NCI-H1417 treated with DMSO at 0.1 percent for 48 hours (cell line): ENCODE measurements at regions not wholly inside any gene's neighbourhood (a gene's known extent, or its start where the extent isn't known, plus 50 kb on each side); places are given as distances from the start of the nearest gene placed in this dataset.
"Not testable (repeated sequence)": the region's sequence is repeated elsewhere in the genome, so short reads cannot be mapped to it uniquely, and the experiment has no call there.

Experiments
- DNase-seq: peaks from one replicate; lab custom pipeline; 2025; lab: John Stamatoyannopoulos, UW

DNA sequence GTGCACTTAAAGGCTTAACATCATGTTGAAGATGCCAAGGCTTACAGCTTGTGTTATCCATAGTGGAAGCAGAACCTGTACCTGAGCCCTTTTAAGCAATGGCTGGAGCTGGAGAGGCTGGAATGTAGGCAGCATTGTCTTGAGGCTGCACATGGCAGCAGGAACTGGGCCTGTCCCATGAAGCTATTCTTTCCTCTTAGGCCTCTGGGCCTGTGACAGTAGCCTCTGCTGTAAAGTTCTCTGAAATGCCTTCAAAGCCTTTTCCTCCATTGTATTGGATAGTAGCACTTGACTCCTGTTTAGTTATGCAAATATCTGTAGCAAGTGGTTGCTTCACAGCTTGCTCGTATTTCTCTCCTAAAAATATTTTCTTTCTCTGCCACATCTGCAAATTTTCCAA, 127.4 kb upstream of the ANO5 start:
- DNase-seq = no peak

DNA sequence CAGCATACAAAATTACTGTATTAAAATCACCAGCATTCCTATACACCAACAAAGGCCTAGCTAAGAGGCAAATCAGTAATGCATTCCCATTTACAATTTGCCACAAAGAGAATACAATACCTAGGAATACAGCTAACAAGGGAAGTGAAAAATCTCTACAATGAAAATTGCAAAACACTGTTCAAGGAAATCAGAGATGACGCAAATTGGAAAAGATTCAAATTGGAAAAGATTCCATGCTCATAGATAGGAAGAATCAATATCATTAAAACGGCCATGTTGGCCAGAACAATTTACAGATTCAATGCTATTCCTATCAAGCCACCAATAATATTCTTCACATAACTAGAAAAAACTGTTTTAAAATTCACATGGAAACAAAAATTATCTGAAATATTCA, 123.0 kb upstream of the ANO5 start:
- DNase-seq = no peak

DNA sequence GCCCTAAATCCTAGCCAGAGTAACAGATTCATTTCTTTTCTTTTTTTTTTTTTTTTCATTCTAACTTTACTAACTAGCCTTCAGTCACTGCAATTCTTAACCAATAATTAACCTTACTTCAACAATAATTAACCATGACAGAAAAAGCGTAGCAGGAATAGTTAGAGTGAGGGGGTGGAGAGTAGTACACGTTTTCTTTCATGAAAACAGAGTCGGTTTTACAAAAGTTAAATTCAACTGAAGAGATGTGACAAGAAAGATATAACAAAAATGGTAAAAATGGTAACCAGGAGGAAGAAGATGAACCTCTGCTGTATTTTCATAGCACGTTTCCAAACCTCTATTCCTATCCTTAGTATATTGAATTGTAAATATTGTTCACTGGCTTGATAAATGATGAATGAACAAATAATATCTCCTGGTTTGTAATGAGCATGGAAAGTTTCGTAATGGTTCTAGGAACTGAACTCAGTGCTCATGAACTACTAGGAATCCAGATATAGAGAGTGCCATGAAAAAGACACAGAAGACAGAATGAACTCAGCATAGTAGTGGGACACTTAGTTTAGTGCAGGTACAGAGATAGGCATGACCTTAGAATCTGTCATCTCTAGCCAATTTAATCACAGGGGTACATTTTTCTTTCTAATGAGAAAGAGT, 116.5 kb upstream of the ANO5 start:
- no peak for DNase-seq

DNA sequence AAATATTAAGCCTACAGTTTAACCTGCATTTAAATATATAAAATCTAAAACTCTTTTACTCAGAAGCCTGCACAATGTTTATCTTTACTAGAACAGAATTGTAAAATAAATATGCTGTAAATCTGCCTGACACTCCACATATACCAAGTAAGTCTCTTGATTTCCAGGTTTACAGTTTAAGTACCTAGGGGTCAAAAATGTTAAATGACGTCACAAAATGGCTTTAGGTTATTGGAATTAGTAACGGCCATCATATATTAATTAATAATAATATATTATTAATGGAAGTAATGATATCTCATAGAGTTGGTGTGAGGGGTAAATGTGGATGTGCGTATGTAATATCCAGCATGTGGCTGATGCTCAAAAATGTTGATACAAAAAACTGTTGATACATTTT, 114.8 kb upstream of the ANO5 start:
- DNase-seq = no peak

DNA sequence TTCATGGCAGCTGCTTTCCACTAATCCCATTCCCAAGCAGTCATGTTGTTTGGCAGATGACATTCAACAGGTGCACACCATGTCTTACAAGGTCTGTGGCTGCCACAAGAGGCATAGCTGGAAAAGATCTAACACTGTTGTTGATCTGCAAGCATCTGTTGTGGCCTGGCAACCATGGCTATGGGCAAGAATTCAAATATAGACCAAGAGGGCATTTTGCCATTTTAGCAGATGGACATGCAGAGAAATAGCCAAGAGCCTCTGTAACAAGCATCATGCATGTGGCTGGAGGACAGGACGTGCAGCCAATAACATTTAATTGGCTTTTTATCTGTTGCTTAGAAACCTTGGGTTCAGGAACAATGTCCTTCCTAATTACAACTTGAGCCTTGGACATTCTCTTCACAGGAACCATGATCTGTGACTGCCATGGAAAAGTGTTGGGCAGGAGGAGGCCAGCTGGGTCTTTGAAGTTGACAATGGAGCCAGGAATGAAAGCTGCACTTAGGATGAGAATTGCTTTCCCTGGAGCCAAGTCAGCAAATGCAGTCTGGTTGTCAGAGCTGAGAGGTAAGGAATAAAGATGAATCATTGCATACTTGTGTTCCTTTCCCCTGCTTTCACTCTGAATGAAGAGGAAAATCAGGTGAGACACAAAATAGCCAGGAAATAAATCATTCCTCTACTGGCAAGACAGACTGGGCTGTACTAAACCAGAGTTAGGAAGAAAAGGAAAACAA, 113.6 kb upstream of the ANO5 start:
- DNase-seq = no peak

DNA sequence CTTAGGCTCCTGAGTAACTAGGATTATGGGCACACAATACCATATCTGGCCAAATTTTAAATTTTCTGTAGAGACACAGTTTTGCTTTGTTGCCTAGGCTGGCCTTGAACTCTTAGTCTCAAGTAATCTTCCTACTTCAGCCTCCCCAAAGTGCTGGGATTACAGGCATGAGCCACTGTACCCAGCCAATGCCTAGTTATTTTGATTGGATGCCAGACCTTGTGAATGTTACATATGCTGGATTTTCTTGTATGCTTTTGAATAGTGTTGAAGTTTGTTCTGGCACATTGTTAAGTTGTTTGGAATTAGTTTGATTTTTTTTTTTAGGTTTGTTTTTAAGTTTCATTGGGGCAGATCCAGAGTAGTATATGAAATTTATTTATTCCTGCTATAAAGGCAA, 110.7 kb upstream of the ANO5 start:
- DNase-seq = no peak

DNA sequence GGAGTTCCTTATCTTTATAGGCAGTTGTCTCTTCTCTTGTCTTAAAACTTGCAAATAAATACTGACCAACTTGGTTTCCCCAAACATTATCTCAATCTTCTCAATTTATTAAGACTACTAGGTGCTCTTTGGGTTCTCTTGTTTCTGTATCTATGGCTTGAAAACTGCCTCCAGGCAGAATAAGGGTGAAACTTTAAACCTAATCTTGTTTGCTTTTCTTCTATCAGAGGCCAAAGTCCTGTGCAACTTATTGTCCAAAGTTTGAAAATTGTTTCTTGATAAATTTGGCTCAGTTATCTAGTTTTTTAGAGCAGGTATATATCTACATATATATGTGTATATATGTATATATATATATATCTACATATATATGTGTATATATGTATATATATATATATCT, 110.1 kb upstream of the ANO5 start:
- no peak for DNase-seq

DNA sequence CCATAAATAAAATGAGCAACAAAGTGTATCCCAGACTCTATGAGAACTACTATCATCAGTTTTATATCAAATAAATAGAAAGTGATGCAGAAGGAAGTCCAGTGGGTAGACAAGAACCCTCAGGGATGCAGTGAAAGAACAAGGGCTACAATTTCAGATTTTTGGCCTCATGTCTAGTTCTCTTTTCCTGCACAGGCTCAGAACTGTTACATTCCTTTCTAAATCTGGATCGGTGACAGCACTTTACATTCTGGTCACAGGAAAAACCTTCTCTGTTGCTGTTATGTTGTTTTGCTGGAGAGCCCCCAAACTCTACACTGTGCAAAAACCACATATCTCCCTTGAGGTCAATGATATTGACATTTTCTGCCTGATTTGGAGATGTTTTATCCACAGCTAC, 108.8 kb upstream of the ANO5 start:
- DNase-seq = no peak

DNA sequence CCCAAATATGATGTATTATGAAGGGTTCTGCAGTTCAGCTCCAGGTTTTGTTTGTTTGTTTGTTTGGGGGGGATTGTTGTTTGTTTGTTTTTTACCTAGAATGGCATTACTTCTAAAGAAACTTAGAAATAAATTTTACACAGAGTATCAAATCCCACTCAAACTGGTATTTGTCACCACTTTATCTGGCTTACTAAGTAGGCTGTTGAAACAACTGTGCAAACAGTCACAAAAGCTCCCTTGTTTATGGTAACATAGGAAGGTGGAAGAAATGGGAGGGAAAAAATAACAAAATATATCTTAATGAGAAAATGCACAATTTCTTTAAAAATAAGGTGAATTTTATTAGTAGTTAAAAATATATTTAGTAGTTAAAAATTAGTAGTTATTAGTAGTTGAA, 108.3 kb upstream of the ANO5 start:
- DNase-seq = no peak

DNA sequence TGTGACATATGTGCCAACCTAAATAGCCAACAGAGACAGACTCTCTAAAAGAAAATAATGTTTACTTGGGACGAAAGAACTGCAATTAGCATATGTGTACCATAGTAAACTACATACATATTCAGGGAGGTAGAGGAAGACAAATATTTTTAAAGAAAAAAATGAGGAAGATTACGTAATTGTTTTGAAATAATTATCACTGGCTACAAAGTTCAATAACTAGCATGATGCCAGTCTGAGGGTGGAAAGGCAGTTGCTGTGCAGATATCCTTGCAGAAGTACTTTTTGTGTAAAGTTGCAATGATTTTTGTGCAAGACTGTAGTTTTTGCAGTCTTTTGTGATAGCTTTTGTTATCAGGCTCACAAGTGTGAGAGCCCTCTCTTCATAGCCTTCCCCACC, 103.3 kb upstream of the ANO5 start:
- no peak for DNase-seq

DNA sequence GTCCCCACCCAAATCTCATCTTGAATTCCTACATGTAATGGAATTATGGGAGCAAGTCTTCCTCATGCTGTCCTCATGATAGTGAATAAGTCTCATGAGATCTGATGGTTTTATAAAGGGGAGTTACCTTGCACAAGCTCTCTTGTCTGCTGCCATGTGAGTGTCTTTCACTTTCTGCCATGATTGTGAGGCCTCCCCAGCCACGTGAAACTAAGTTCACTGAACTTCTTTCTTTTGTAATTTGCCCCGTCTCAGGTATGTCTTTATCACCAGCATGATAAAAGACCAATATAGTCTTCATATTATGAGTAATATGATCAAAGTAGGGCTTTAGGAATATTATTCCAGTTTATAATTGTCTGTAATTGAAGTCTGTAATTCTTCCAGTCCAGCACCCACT, 86.3 kb upstream of the ANO5 start:
- no peak for DNase-seq

DNA sequence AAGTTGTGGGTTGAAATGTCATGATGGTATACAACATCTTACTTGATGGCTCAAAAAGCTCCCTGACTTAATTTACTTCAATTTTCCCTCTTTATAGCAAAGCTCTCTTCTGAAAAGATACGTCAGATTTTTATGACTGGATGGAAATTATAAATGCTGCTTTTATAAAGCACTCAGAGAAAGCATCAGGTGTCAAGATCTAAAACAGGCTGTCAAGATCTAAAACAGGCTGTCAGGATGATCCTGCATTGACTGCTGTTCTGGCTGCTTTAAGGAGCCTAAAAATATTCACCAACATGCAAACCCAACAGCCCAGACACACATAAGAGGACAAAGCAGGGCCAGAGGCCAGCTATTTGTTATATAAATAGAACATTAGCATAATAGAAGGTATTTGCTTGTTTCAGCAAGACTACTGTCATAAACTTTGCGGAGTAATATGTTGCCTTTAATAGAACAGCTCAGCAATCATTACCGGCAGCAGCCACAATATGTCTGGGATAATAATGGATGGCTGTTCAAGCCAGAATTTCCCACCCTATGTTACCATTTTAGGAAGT, 77.3 kb upstream of the ANO5 start:
- DNase-seq = no peak

DNA sequence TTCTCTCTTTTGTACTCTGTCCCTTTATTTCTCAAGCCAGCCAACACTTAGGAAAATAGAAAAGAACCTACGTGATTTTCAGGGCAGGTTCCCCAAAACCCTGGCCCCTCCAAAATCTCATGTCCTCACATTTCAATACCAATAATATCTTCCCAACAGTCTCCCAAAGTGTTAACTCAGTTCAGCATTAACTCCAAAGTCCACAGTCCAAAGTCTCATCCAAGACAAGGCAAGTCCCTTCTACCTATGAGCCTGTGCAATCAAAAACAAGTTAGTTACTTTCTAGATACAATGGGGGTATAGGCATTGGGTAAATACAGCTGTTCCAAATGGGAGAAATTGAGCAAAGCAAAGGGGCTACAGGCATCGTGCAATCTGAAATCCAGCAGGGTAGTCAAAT, 64.9 kb upstream of the ANO5 start:
- DNase-seq = not testable (repeated sequence)

DNA sequence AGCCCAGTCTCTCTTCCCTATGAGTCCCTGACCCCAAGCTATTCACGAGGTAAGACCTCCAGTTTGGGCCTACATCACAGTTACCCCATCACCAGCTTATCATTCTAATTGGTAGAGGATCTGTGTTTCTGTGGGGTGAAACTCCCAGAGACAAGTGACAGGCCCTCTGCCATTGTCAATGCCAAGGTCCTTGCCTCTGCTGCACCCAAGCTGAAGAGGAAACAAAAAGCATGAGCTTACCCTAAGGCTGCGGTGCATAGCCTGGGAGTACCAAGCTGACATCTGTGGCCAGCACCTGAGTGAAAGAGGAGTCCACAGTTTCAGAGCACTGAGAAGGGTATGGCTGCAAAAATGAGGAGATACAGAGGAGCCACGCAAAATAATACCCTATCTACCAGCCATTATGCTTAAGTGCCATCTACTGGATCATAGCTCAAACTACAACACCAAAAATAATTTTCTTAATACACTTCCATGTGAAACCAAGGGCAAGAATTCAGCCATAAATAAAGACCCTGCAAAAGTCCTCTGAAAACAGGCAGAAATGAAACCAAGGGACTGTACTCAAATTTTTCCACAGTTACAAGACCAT, 62.3 kb upstream of the ANO5 start:
- peak; percentile 6 for DNase-seq

DNA sequence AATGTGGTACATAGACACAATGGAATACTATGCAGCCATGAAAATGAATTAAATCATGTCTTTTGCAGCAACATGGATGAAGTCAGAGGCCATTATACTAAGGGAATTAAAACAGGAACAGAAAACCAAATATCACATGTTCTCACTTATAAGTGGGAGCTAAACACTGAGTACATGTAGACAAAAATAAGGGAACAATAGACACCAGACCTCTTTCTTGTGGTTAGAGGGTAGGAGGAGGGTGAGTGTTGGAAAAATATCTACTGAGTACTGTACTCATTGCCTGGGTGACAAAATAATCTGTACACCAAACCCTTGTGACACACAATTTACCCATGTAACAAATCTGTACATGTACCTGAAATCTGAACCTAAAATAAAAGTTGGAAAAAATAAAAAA, 59.1 kb upstream of the ANO5 start:
- DNase-seq = no peak

DNA sequence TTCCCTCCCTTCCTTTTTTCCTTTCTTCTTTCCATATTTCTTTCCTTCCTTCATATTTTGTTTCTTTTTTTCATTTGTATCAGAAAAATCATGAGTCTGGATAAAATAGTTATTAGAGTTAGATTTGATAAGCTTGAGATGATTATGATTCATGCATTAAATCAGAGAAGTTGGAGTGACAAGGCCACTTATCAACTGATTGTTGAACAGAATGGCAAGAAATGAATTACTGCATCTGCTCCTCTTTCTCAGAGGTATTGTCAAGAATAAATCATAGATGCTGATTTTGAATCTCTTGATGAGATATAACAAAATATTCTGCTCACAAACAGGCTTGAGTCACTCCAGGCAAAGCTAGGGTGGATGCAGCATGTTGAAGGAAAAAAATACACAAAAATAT, 54.6 kb upstream of the ANO5 start:
- no peak for DNase-seq
